ENCODE measurements at regions not wholly inside any gene's neighbourhood (a gene's known extent, or its start where the extent isn't known, plus 50 kb on each side); places are given as distances from the start of the nearest gene placed in this dataset.

GRCh38 chr2:157053876-157054275, 203.6 kb upstream of the GALNT5 start:
- intact Hi-C loops (cut with micrococcal nuclease), result no loop called here
- Histone ChIP-seq H3K4me1 (ENCODE audit: insufficient read depth, low read length) (no peaks in the 10 kb centered on the region), H3K36me3 (ENCODE audit: insufficient read depth, low read length) (no peaks in the 10 kb centered on the region), H3K9me3 (ENCODE audit: control insufficient read depth in 1 of 2, low read length in 2 of 2) (no peaks in the 10 kb centered on the region), H3K27me3 (ENCODE audit: insufficient read depth, low read length) (no peaks in the 10 kb centered on the region), H3K4me3 (ENCODE audit: low read length in 2 of 2) (no peak overlapping the region), H3K27ac (ENCODE audit: low read depth, low read length) (no peak overlapping the region)
- Mint-ChIP-seq H3K27ac (no peak overlapping the region), H3K4me1 (no peaks in the 10 kb centered on the region), H3K36me3 (no peaks in the 10 kb centered on the region), H3K27me3 (peaks cover 2 to 3% of the 10 kb centered on the region in 2 donors), H3K9me3 (no peaks in the 10 kb centered on the region), H3K4me3 (no peak overlapping the region)
- ChIA-PET POLR2A (ENCODE audit: partially characterized antibody) (no interaction called here), CTCF (ENCODE audit: partially characterized antibody) (interaction anchor here (0.6 kb wide), 1 partner anchor 718 kb away, joined by 3 read pairs; no protein-coding TSS in a partner anchor)
- DNase-seq, result no peak

GRCh38 chr2:157055660-157056199, 201.8 kb upstream of the GALNT5 start:
- H3K4me3 Mint-ChIP-seq, result no peak overlapping the region
- H3K27ac Mint-ChIP-seq, result no peak overlapping the region
- no peak for DNase-seq
- no peaks in the 10 kb centered on the region for H3K27me3 ChIP-seq (ENCODE audit: insufficient read depth, low read length)
- H3K36me3 Mint-ChIP-seq, result no peaks in the 10 kb centered on the region
- no peaks in the 10 kb centered on the region for H3K36me3 ChIP-seq (ENCODE audit: insufficient read depth, low read length)
- peaks cover 3% of the 10 kb centered on the region in 2 donors for H3K27me3 Mint-ChIP-seq
- H3K4me1 ChIP-seq (ENCODE audit: insufficient read depth, low read length), result no peaks in the 10 kb centered on the region
- peaks cover 0 to 1% (median 0%) of the 10 kb centered on the region in 8 donors for H3K9me3 Mint-ChIP-seq
- H3K9me3 ChIP-seq (ENCODE audit: control insufficient read depth in 1 of 2, low read length in 2 of 2), result no peaks in the 10 kb centered on the region
- intact Hi-C loops (cut with micrococcal nuclease), result loop anchor here (5.0 kb wide), 1 partner anchor 1678 kb away; no protein-coding TSS in a partner anchor
- no peak overlapping the region for H3K4me3 ChIP-seq (ENCODE audit: low read length in 2 of 2)
- ChIA-PET POLR2A (ENCODE audit: partially characterized antibody) (no interaction called here), CTCF (ENCODE audit: partially characterized antibody) (no interaction called here)
- no peaks in the 10 kb centered on the region for H3K4me1 Mint-ChIP-seq
- H3K27ac ChIP-seq (ENCODE audit: low read depth, low read length), result no peak overlapping the region

- POLR2A ChIA-PET (ENCODE audit: partially characterized antibody), result no interaction called here
- H3K27ac ChIP-seq (ENCODE audit: low read depth, low read length), result no peak overlapping the region
- H3K27me3 ChIP-seq (ENCODE audit: insufficient read depth, low read length), result no peaks in the 10 kb centered on the region
- peaks cover 0 to 1% (median 0%) of the 10 kb centered on the region in 8 donors for H3K9me3 Mint-ChIP-seq
- H3K4me1 ChIP-seq (ENCODE audit: insufficient read depth, low read length), result no peaks in the 10 kb centered on the region
- H3K27me3 Mint-ChIP-seq, result peaks cover 3 to 5% of the 10 kb centered on the region in 2 donors
- no peaks in the 10 kb centered on the region for H3K4me1 Mint-ChIP-seq
- CTCF ChIA-PET (ENCODE audit: partially characterized antibody), result interaction anchor here (0.7 kb wide), 1 partner anchor 718 kb away, joined by 4 read pairs; no protein-coding TSS in a partner anchor
- H3K4me3 Mint-ChIP-seq, result no peak overlapping the region
- DNase-seq, result no peak
- intact Hi-C loops (cut with micrococcal nuclease), result loop anchor here (5.0 kb wide), 1 partner anchor 1679 kb away; no protein-coding TSS in a partner anchor
- no peak overlapping the region for H3K4me3 ChIP-seq (ENCODE audit: low read length in 2 of 2)
- H3K27ac Mint-ChIP-seq, result no peak overlapping the region
- no peaks in the 10 kb centered on the region for H3K9me3 ChIP-seq (ENCODE audit: control insufficient read depth in 1 of 2, low read length in 2 of 2)
- H3K36me3 ChIP-seq (ENCODE audit: insufficient read depth, low read length), result no peaks in the 10 kb centered on the region
- no peaks in the 10 kb centered on the region for H3K36me3 Mint-ChIP-seq
Observed at GRCh38 chr2:157056200-157056676, 201.3 kb upstream of the GALNT5 start.

- H3K4me1 ChIP-seq (ENCODE audit: insufficient read depth, low read length), result no peaks in the 10 kb centered on the region
- CTCF ChIA-PET (ENCODE audit: partially characterized antibody), result no interaction called here
- intact Hi-C loops (cut with micrococcal nuclease), result loop anchor here (5.0 kb wide), 1 partner anchor 1681 kb away; no protein-coding TSS in a partner anchor
Observed at GRCh38 chr2:157058161-157058560, 199.3 kb upstream of the GALNT5 start.

GRCh38 chr2:157059036-157059435, 198.5 kb upstream of the GALNT5 start:
- CTCF ChIA-PET (ENCODE audit: partially characterized antibody), result no interaction called here
- Mint-ChIP-seq H3K36me3 (no peaks in the 10 kb centered on the region), H3K27ac (no peak overlapping the region), H3K4me1 (no peaks in the 10 kb centered on the region), H3K9me3 (peaks cover 0 to 1% (median 0%) of the 10 kb centered on the region in 8 donors), H3K27me3 (peaks cover 0 to 5% of the 10 kb centered on the region in 2 donors), H3K4me3 (no peak overlapping the region)
- POLR2A ChIA-PET (ENCODE audit: partially characterized antibody), result no interaction called here
- Histone ChIP-seq H3K4me1 (ENCODE audit: insufficient read depth, low read length) (no peaks in the 10 kb centered on the region), H3K9me3 (ENCODE audit: control insufficient read depth in 1 of 2, low read length in 2 of 2) (no peaks in the 10 kb centered on the region), H3K27me3 (ENCODE audit: insufficient read depth, low read length) (no peaks in the 10 kb centered on the region), H3K4me3 (ENCODE audit: low read length in 2 of 2) (no peak overlapping the region), H3K36me3 (ENCODE audit: insufficient read depth, low read length) (no peaks in the 10 kb centered on the region), H3K27ac (ENCODE audit: low read depth, low read length) (no peak overlapping the region)
- intact Hi-C loops (cut with micrococcal nuclease), result loop anchor here (5.0 kb wide), 1 partner anchor 1682 kb away; no protein-coding TSS in a partner anchor
- DNase-seq, result no peak

More at GRCh38 chr2:157058161-157058560, 199.3 kb upstream of the GALNT5 start:
- H3K4me3 ChIP-seq (ENCODE audit: low read length in 2 of 2), result no peak overlapping the region
- H3K4me3 Mint-ChIP-seq, result no peak overlapping the region
- H3K27me3 Mint-ChIP-seq, result peaks cover 0 to 5% of the 10 kb centered on the region in 2 donors
- H3K27ac ChIP-seq (ENCODE audit: low read depth, low read length), result no peak overlapping the region
- DNase-seq, result no peak
- no peaks in the 10 kb centered on the region for H3K4me1 Mint-ChIP-seq
- POLR2A ChIA-PET (ENCODE audit: partially characterized antibody), result no interaction called here
- peaks cover 0 to 1% (median 0%) of the 10 kb centered on the region in 8 donors for H3K9me3 Mint-ChIP-seq
- no peak overlapping the region for H3K27ac Mint-ChIP-seq
- no peaks in the 10 kb centered on the region for H3K27me3 ChIP-seq (ENCODE audit: insufficient read depth, low read length)
- no peaks in the 10 kb centered on the region for H3K36me3 Mint-ChIP-seq
- H3K36me3 ChIP-seq (ENCODE audit: insufficient read depth, low read length), result no peaks in the 10 kb centered on the region
- no peaks in the 10 kb centered on the region for H3K9me3 ChIP-seq (ENCODE audit: control insufficient read depth in 1 of 2, low read length in 2 of 2)

- H3K9me3 Mint-ChIP-seq, result peaks cover 0 to 3% (median 0%) of the 10 kb centered on the region in 8 donors
- Histone ChIP-seq H3K27ac (ENCODE audit: low read depth, low read length) (no peak overlapping the region), H3K27me3 (ENCODE audit: insufficient read depth, low read length) (no peaks in the 10 kb centered on the region), H3K36me3 (ENCODE audit: insufficient read depth, low read length) (no peaks in the 10 kb centered on the region), H3K4me3 (ENCODE audit: low read length in 2 of 2) (no peak overlapping the region), H3K4me1 (ENCODE audit: insufficient read depth, low read length) (no peaks in the 10 kb centered on the region), H3K9me3 (ENCODE audit: control insufficient read depth in 1 of 2, low read length in 2 of 2) (no peaks in the 10 kb centered on the region)
- peaks cover 0 to 3% of the 10 kb centered on the region in 2 donors for H3K27me3 Mint-ChIP-seq
- no peaks in the 10 kb centered on the region for H3K4me1 Mint-ChIP-seq
- no peak overlapping the region for H3K27ac Mint-ChIP-seq
- CTCF ChIA-PET (ENCODE audit: partially characterized antibody), result no interaction called here
- intact Hi-C loops (cut with micrococcal nuclease), result no loop called here
- no peak for DNase-seq
- H3K4me3 Mint-ChIP-seq, result no peak overlapping the region
- POLR2A ChIA-PET (ENCODE audit: partially characterized antibody), result no interaction called here
- H3K36me3 Mint-ChIP-seq, result no peaks in the 10 kb centered on the region
Observed at GRCh38 chr2:157061799-157062198, 195.7 kb upstream of the GALNT5 start.

- Histone ChIP-seq H3K9me3 (ENCODE audit: control insufficient read depth in 1 of 2, low read length in 2 of 2) (no peaks in the 10 kb centered on the region), H3K27ac (ENCODE audit: low read depth, low read length) (no peak overlapping the region), H3K4me1 (ENCODE audit: insufficient read depth, low read length) (no peaks in the 10 kb centered on the region), H3K27me3 (ENCODE audit: insufficient read depth, low read length) (no peaks in the 10 kb centered on the region), H3K36me3 (ENCODE audit: insufficient read depth, low read length) (no peaks in the 10 kb centered on the region), H3K4me3 (ENCODE audit: low read length in 2 of 2) (no peak overlapping the region)
- no peak for DNase-seq
- Mint-ChIP-seq H3K27ac (no peak overlapping the region), H3K36me3 (no peaks in the 10 kb centered on the region), H3K4me1 (no peaks in the 10 kb centered on the region), H3K9me3 (peaks cover 0 to 12% (median 2%) of the 10 kb centered on the region in 8 donors), H3K27me3 (peaks cover 0 to 6% of the 10 kb centered on the region in 2 donors), H3K4me3 (no peak overlapping the region)
- ChIA-PET CTCF (ENCODE audit: partially characterized antibody) (no interaction called here), POLR2A (ENCODE audit: partially characterized antibody) (no interaction called here)
- intact Hi-C loops (cut with micrococcal nuclease), result no loop called here
Observed at GRCh38 chr2:157067562-157067961, 189.9 kb upstream of the GALNT5 start.
